Vagina (tissue), 2 donors: ENCODE measurements at regions not wholly inside any gene's neighbourhood (a gene's known extent, or its start where the extent isn't known, plus 50 kb on each side); places are given as distances from the start of the nearest gene placed in this dataset.

Source experiments
- DNase-seq, 2 donors: peaks; one replicate each; pipeline ENCODE4 v3.0.0-alpha.2; 2017; ENCODE audit errors: extremely low spot score in 2 of 2
- H3K27ac ChIP-seq: fragments of 200-600 bp; sonication (generic); one replicate; pipeline ENCODE4 v1.5.1; 2019
- H3K27me3 ChIP-seq: fragments of 200-600 bp; sonication (generic); one replicate; pipeline ENCODE4 v1.5.1; 2019
- H3K36me3 ChIP-seq, 2 donors: fragments of 200-600 bp; sonication (generic); one replicate each; pipeline ENCODE4 v1.5.1; 2017 to 2019
- H3K4me1 ChIP-seq: fragments of 200-600 bp; sonication (generic); one replicate; pipeline ENCODE4 v1.5.1; 2019
- H3K4me3 ChIP-seq, 2 donors: fragments of 200-600 bp; sonication (generic); 1 replicate in 1 of 2; 2 replicates in 1 of 2; pipeline ENCODE4 v1.5.1; 2016 to 2019
- H3K9me3 ChIP-seq: fragments of 200-600 bp; sonication (generic); one replicate; pipeline ENCODE4 v1.5.1; 2019
- CTCF ChIP-seq, 3 experiments: fragments of 450-650 bp in 2 of 3; fragments of 200-600 bp in 1 of 3; sonication (generic) in 1 of 3; IDR thresholded peaks; one replicate each; pipeline ENCODE4 v1.5.1; 2017 to 2019; ENCODE audit warnings: antibody characterized with exemption in 3 of 3, mild to moderate bottlenecking in 2 of 3, moderate library complexity in 2 of 3
- POLR2A ChIP-seq, 2 donors: fragments of 450-650 bp; IDR thresholded peaks; one replicate each; pipeline ENCODE4 v1.6.1; 2017; ENCODE audit warnings: antibody characterized with exemption in 2 of 2, mild to moderate bottlenecking in 2 of 2, moderate library complexity in 2 of 2
- POLR2AphosphoS5 ChIP-seq, 2 donors: sonication (generic); formaldehyde crosslinking; IDR thresholded peaks; one replicate each; pipeline ENCODE4 v1.9.0; 2017; ENCODE audit warnings: antibody characterized with exemption in 2 of 2, mild to moderate bottlenecking in 2 of 2, low read depth in 1 of 2; ENCODE audit not compliant: insufficient read depth in 1 of 2
- intact Hi-C: fragments of 100-400 bp; cut with DNase I; formaldehyde crosslinking; loops from one replicate; pipeline ENCODE4 v1.15.1; 2023

GRCh38 chr5:2185646-2186471, 303.1 kb upstream of the IRX4 start:
- Histone ChIP-seq H3K4me3 (no peak overlapping the region), H3K4me1 (no peaks in the 10 kb centered on the region), H3K36me3 (no peaks in the 10 kb centered on the region), H3K9me3 (no peaks in the 10 kb centered on the region), H3K27ac (no peak overlapping the region), H3K27me3 (no peaks in the 10 kb centered on the region)
- TF ChIP-seq CTCF (IDR thresholded peaks at IDR 0.05) = no peak
- TF ChIP-seq POLR2A (IDR thresholded peaks at IDR 0.05) = no peak
- TF ChIP-seq POLR2AphosphoS5 (IDR thresholded peaks at IDR 0.05; ENCODE audit: insufficient read depth in 1 of 2, low read depth in 1 of 2) = no peak
- DNase-seq = peak in 1 of 2 donors; percentile 91
- intact Hi-C loops = no loop called here

- TF ChIP-seq CTCF (IDR thresholded peaks at IDR 0.05) = no peak
- intact Hi-C loops = no loop called here
- H3K27me3 ChIP-seq = no peaks in the 10 kb centered on the region
- no peaks in the 10 kb centered on the region for H3K4me1 ChIP-seq
- no peak overlapping the region for H3K4me3 ChIP-seq
- H3K9me3 ChIP-seq = no peaks in the 10 kb centered on the region
- H3K27ac ChIP-seq = no peak overlapping the region
- DNase-seq = no peak
- no peaks in the 10 kb centered on the region for H3K36me3 ChIP-seq
Observed at GRCh38 chr5:2184563-2185540, 302.1 kb upstream of the IRX4 start.

- TF ChIP-seq POLR2A (IDR thresholded peaks at IDR 0.05) (no peak), POLR2AphosphoS5 (IDR thresholded peaks at IDR 0.05; ENCODE audit: insufficient read depth in 1 of 2, low read depth in 1 of 2) (no peak), CTCF (IDR thresholded peaks at IDR 0.05) (no peak)
- Histone ChIP-seq H3K27ac (no peak overlapping the region), H3K4me1 (no peaks in the 10 kb centered on the region), H3K27me3 (no peaks in the 10 kb centered on the region), H3K9me3 (no peaks in the 10 kb centered on the region), H3K4me3 (no peak overlapping the region), H3K36me3 (no peaks in the 10 kb centered on the region)
- DNase-seq = no peak
- intact Hi-C loops = no loop called here
Observed at GRCh38 chr5:2184026-2184366, 301.3 kb upstream of the IRX4 start.

- H3K27ac ChIP-seq = no peak overlapping the region
- no peaks in the 10 kb centered on the region for H3K4me1 ChIP-seq
- DNase-seq = no peak
- no peaks in the 10 kb centered on the region for H3K27me3 ChIP-seq
- no peaks in the 10 kb centered on the region for H3K36me3 ChIP-seq
- no peak overlapping the region for H3K4me3 ChIP-seq
- intact Hi-C loops = no loop called here
- TF ChIP-seq POLR2AphosphoS5 (IDR thresholded peaks at IDR 0.05; ENCODE audit: insufficient read depth in 1 of 2, low read depth in 1 of 2) (no peak), POLR2A (IDR thresholded peaks at IDR 0.05) (no peak)
- no peaks in the 10 kb centered on the region for H3K9me3 ChIP-seq
Observed at GRCh38 chr5:2183154-2184025, 300.7 kb upstream of the IRX4 start.

GRCh38 chr5:2182020-2182419, 299.3 kb upstream of the IRX4 start:
- no peaks in the 10 kb centered on the region for H3K9me3 ChIP-seq
- intact Hi-C loops = no loop called here
- no peak overlapping the region for H3K4me3 ChIP-seq
- DNase-seq = no peak
- no peak overlapping the region for H3K27ac ChIP-seq
- H3K27me3 ChIP-seq = no peaks in the 10 kb centered on the region
- no peaks in the 10 kb centered on the region for H3K36me3 ChIP-seq
- no peak for TF ChIP-seq POLR2A (IDR thresholded peaks at IDR 0.05)
- H3K4me1 ChIP-seq = no peaks in the 10 kb centered on the region
